Stimulated activated CD4-positive, alpha-beta T cell treated with anti-CD3 and anti-CD28 coated beads, TNF-alpha, amount 100 ng/mL, for 1 hour (primary cell): ENCODE measurements at regions not wholly inside any gene's neighbourhood (a gene's known extent, or its start where the extent isn't known, plus 50 kb on each side); places are given as distances from the start of the nearest gene placed in this dataset.
"Not testable (repeated sequence)": the region's sequence is repeated elsewhere in the genome, so short reads cannot be mapped to it uniquely, and the experiment has no call there.

Source experiments
- DNase-seq, 3 donors: peaks; one replicate each; pipeline ENCODE4 v3.0.0-alpha.2; 2020; ENCODE audit warnings: low read depth in 3 of 3, low spot score in 1 of 3

- no peak for DNase-seq
These were observed 221.8 kb downstream of the TMEM121 start for GRCh38 chr14:105748204-105748578.

DNA sequence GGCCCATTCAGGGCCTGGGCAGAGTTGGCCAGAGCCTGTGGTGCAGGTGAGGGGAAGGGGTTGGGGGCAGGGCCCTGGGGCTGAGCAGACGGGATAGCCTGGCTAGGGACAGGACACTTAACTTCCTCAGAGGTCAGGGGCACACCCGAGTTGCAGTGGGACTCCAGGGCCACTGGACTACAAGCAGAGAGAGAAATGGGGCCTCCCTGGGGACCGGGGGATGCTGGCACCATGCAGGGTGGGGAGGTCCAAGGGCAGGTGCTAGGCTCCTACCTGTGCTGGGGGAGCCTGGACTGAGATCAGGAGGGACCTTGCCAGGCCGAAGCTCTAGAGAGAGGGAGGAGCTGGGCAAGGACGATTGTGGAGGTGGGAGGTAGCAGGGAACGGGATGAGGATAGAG lies 222.3 kb downstream of the TMEM121 start:
- DNase-seq, result not testable (repeated sequence)

DNA sequence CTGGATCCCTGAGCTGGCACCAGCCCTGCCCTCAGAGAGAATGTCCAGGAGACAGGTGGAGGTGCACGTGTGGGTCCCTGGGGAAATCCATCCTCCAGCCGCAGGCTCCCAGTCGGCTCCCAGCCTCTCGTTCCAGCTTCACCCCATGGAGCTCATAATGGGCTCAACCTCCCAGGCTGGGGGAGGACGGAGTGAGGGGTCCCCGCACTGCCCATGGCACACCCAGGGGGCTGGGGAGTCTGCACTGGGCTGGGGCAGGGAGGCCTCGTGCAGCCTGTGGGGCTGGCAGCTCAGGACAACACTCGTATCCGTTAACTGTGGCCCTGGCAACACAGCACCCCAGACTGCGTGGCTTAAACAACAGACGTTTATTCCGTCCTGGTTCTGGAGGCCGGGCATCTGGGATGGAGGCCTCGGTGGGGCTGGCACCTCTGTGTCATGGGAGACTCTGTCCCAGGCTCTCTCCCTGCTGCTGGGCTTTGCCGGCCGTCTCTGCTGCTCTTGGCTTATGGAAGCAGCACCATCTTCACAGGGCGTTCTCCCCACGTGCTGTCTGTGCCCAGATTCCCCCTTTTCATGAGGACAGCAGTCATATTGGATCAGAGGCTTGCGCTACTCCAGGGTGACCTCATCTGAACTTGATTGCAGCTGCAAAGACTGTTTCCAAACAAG lies 223.6 kb downstream of the TMEM121 start:
- not testable (repeated sequence) for DNase-seq

DNA sequence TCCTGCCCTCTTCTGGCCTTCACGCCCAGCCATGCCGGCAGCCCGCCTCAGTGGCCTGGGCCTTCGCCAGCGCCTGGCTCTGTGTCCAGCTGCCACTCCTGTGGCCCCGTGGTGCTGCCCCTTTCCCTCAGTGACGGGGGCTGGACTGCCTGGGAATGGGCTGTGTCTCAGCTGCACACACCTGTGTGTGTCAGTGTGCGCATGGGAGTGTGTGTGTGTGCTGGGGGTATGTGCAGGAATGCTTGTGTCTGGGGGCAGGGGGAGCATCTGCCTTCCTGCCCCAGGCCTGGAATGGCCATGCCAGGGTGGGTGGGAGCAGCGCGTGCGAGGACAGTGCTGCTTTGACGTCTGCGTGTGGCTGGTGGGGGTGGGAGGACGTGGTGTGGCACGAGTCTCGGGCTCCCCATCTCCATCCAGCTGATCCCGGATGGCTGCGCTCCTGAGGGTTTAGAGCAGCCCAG lies 224.9 kb downstream of the TMEM121 start:
- DNase-seq, result not testable (repeated sequence)

GRCh38 chr14:105752420-105752819 lies 226.0 kb downstream of the TMEM121 start:
- DNase-seq, result not testable (repeated sequence)

GRCh38 chr14:105760691-105761344 lies 234.4 kb downstream of the TMEM121 start:
- DNase-seq, result no peak

DNA sequence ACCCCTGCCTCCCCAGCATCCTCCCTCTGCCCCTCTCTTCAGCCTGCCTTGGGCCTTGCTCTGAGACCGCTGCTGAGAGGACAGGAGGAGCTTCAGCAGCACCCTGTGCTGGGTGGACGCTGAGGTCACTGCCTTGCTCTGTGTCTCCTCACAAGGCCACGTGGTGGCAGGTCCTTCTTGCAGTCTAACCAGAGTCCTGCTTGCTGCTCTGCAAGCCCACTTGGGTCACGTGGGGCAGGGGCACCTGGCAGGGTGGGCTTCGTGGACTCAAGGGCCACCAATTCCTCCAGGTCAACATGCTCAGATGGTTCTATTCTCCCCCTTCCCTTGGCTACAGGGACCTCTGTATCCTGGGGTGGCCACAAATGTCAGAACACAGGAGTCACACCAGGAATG lies 235.0 kb downstream of the TMEM121 start:
- not testable (repeated sequence) for DNase-seq

- no peak for DNase-seq
These were observed 235.5 kb downstream of the TMEM121 start for GRCh38 chr14:105761842-105762241.

- not testable (repeated sequence) for DNase-seq
These were observed 235.9 kb downstream of the TMEM121 start for GRCh38 chr14:105762262-105762661.

- not testable (repeated sequence) for DNase-seq
These were observed 238.0 kb downstream of the TMEM121 start for GRCh38 chr14:105764254-105764901.

DNA sequence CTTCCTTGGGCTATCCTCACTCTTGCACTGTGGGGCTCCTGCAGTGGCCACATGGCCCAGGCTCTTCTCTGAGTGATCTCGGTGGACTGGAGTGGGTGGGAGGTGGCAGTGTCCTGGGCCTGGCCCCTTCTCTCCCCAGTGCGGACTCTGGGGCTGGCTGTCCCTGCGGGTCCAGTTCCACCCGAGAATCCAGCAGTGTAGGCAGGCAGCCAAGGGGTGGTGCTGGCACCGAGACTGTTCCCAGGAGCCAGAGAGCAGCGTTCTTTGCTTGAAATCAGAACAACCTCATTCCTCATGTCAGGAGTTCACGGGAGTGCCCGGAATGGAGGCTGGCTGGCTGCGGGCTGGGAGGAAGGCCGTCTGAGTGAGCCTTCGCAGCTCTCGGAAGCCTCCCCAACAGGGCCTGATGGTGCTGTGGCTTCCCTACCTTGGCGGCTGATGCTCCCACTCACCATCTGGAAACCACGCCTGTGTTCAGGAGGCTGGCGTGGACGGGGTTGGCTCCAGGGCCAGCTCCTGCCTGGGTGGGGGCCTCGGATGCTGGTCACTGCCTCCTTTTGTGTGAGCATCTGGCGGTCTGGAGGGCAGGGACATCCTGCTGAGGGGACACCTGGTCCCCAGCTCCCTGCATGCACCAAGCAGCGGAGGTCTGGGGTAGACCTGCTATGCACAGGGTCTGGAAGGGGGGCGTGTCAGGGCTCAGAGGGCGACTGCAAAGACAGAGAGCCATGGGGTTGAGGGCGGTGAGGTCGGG lies 238.9 kb downstream of the TMEM121 start:
- not testable (repeated sequence) for DNase-seq

DNA sequence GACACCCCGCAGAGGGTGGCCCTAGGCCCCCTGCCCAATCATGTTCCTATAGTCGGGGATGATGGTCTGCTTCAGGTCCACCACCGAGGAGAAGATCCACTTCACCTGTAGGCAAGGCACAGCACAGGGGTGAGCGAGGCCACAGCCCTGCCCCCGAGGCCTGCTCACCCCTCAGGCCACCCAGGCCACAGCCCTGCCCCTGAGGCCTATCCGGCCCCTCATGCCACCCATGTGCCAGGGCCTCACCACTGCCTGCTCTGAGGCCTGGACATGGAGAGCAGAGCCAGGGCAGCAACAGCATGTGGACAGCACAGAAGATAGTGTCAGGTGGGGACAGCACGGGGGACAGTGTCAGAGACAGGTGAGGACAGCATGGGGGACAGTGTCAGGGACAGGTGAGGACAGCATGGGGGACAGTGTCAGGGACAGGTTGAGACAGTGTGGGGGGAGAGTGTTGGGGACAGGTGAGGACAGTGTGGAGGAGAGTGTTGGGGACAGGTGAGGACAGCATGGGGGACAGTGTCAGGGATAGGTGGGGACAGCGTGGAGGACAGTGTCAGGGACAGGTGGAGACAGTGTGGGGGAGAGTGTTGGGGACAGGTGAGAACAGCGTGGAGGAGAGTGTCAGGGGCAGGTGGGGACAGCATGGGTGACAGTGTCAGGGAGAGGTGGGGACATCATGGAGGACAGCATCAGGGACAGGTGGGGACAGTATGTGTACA lies 239.7 kb downstream of the TMEM121 start:
- DNase-seq, result no peak

DNA sequence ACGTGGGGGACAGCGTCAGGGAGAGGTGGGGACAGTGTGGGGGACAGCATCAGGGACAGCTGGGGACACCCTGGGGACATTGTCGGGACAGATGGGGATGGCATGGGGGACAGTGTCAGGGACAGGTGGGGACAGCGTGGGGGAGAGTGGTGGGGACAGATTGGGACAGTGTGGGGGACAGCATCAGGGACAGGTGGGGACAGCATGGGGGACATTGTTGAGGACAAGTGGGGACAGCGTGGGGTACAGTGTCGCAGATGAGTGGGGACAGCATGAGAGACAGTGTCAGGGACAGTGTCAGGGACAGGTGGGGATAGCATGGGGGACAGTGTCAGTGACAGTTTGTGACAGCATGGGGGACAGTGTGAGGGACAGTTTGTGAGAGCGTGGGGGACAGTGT lies 240.9 kb downstream of the TMEM121 start:
- DNase-seq, result no peak

DNA sequence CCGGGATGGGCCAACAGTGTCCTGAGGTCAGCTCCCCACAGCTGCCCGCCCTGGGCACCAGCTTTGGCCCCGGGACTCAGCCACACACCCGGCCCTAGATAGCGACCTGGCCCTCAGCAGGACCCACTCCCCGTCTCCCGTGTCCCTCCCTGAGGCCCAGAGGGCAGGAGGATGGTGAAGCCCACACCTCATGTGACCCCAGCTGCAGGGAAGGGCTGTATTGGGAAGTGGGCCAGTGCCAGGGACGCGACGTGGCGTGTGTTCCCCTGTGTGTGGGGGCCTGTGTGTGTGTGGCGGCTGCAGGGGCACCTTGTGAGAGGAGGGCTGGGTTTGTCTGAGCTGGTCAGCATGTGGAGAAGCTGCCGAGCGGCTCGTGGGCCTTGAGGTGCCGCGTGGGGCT lies 241.7 kb downstream of the TMEM121 start:
- DNase-seq, result not testable (repeated sequence)

GRCh38 chr14:105769061-105769730 lies 242.8 kb downstream of the TMEM121 start:
- not testable (repeated sequence) for DNase-seq

DNA sequence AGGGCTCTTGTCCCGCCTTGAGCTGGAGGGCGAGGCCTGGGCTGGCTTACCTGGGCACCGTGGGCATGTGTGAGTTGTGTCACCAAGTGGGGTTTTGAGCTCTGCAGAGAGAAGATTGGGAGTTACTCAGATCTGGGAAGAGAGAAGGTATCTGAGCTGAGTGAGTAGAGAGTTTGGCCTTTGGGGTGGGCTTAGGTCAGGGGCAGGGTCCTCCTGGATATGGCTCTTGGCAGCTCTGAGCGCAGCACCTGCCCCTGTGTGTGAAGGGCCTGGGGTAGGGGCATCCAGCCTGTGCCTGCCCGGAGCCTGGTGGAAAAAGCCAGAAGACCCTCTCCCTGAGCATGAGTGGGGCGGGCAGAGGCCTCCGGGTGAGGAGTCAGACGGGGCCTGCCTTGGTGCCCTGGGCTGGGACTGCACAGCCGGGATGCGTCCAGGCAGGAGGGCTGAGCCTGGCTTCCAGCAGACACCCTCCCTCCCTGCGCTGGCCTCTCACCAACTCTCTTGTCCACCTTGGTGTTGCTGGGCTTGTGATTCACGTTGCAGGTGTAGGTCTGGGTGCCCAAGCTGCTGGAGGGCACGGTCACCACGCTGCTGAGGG lies 244.3 kb downstream of the TMEM121 start:
- DNase-seq, result not testable (repeated sequence)

DNA sequence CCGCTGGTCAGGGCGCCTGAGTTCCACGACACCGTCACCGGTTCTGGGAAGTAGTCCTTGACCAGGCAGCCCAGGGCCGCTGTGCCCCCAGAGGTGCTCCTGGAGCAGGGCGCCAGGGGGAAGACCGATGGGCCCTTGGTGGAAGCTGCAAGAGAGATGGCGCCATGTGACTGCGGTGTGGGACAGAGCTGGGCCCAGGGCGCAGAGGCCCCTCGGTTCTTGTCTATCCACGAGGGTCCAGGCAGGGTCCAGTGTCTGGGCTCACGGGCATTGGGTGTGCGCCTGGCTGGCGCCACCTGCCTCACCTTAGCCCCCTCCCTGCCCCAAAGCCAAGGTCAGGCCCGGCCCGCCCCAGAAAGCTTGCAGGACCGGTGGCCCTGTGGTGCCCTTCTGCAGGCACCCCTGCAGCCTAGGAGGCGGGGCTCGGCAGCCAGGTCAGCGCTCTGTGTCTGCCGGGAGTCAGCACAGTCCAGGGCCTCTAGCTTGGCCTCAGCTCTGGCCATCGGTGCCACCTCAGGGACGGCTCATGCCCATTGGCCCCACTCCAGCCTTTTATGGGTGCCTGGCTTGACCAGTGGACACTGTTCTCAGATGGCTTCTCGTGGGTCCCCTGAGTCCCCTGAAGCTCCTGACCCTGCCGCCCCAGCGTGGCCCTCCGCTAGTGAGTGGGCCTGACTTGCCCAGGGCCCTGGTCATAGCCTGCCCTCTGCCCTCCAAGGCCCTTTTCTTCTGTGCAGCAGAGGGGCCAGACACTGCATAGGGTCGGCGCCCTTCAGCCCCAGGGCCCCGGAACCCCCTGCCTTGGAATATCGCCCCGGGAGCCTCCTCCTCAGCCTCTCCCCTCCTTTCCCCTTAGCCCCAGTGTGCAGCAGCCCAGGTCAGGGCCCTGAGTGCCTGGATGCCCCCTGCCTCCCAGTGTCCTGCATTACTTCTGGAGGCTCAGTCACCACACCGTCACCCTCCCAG lies 245.2 kb downstream of the TMEM121 start:
- DNase-seq, result not testable (repeated sequence)

DNA sequence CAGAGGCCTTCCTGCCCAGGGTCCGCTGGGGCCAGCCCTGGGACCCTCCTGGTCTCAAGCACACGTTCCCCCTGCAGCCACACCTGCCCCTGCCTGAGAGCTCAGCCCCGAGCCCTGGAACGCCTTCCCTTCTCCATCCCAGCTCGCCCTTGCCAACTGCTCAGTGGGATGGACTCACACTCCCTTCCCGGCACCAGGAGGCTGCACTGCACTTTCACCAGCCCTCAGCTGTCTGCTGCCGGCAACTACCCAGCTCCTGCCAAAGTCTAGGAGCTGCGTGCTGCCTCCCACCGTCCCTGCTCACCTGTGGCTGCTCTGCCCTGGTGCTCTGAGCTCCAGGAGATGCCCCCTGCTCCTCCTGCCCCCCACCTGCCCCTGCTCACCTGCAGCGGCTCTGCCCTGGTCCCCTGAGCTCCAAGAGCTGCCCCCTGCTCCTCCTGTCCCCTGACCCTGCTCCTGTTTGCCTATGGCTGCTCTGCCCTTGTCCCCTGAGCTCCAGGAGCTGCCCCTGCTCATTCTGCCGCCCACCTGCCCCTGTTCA lies 246.4 kb downstream of the TMEM121 start:
- not testable (repeated sequence) for DNase-seq
